NB4 (cell line): ENCODE measurements at regions not wholly inside any gene's neighbourhood (a gene's known extent, or its start where the extent isn't known, plus 50 kb on each side); places are given as distances from the start of the nearest gene placed in this dataset.

Experiments used
- DNase-seq: peaks from one replicate; pipeline ENCODE4 v3.0.0; 2010; ENCODE audit warnings: low read depth
- H3K4me3 ChIP-seq: one replicate; pipeline ENCODE4 v1.5.1; 2011; ENCODE audit warnings: mild to moderate bottlenecking, low read depth, low read length, moderate library complexity
- MAX ChIP-seq: IDR thresholded peaks from 2 replicates; pipeline ENCODE4 v1.6.1; 2011; ENCODE audit warnings: low read depth, low read length
- MYC ChIP-seq: IDR thresholded peaks from 2 replicates; pipeline ENCODE4 v1.6.1; 2011; ENCODE audit warnings: low read depth, low read length
- POLR2A ChIP-seq: IDR thresholded peaks from 2 replicates; pipeline ENCODE4 v1.6.1; 2011; ENCODE audit warnings: mild to moderate bottlenecking; ENCODE audit not compliant: insufficient read length; ENCODE audit errors: extremely low read depth
- TF ChIP-seq, protein P1 (sequence below): IDR thresholded peaks from one replicate; pipeline ENCODE4 v1.5.1; 2012; ENCODE audit warnings: low read depth, low read length

GRCh38 chr6:169158691-169159090 is 95.0 kb downstream of the THBS2 start:
- DNase-seq, result no peak
- H3K4me3 ChIP-seq, result no peak overlapping the region
- TF ChIP-seq MAX, result no peak
- no peak for TF ChIP-seq MYC
- TF ChIP-seq, protein P1, sequence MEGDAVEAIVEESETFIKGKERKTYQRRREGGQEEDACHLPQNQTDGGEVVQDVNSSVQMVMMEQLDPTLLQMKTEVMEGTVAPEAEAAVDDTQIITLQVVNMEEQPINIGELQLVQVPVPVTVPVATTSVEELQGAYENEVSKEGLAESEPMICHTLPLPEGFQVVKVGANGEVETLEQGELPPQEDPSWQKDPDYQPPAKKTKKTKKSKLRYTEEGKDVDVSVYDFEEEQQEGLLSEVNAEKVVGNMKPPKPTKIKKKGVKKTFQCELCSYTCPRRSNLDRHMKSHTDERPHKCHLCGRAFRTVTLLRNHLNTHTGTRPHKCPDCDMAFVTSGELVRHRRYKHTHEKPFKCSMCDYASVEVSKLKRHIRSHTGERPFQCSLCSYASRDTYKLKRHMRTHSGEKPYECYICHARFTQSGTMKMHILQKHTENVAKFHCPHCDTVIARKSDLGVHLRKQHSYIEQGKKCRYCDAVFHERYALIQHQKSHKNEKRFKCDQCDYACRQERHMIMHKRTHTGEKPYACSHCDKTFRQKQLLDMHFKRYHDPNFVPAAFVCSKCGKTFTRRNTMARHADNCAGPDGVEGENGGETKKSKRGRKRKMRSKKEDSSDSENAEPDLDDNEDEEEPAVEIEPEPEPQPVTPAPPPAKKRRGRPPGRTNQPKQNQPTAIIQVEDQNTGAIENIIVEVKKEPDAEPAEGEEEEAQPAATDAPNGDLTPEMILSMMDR, result no peak
- no peak for TF ChIP-seq POLR2A

- TF ChIP-seq POLR2A, result no peak
- TF ChIP-seq MYC, result no peak
- no peak for TF ChIP-seq MAX
- TF ChIP-seq, protein P1, result no peak
- H3K4me3 ChIP-seq, result no peak overlapping the region
- DNase-seq, result no peak
Measured at GRCh38 chr6:169158174-169158573, 95.5 kb downstream of the THBS2 start.

DNA sequence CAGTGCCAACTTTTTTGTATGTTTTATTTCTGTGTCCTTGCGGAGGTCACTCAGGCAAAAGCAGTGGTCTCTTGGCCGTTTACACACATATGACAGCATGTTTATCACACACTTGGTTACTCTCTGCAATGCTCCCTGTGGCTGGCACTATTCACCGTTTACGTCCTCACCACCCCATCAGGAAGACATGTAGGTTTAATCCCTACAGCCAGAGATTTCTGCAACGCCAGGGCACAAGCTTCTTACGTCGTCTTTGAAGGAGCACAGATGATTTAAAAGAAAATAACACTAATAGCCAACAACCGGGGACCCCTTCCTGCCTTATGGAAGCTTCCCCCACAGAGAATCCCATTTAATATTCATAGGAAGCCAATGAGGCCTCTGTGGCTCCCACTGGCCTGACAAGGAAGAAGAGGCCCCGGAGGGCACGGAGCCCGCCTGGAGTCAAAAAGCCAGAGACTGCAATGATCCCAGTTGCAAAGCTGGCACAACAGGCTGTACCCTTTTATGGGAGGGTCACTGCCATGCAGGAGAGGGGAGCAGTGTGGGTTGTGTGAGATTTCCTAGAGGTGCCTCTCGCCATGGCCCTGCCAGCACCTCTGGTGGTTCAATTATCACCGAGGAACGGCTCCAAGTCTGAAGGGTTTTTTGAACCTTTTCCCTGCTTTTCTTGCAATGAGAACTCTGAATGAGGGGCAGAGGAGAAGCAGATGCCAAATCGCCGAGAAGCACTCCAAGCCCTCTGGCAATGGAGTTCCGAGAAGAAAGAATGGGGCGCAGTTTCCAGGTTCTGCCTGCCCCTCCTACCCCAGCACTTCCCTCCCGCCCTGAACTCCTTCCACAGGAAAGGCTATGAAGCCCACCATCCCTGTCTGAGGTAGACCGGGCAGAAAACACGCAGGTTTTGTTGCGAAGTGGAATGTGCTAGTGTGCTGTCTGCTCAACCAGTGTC is 96.2 kb downstream of the THBS2 start:
- no peak for TF ChIP-seq MYC
- TF ChIP-seq, protein P1, result no peak
- no peak for TF ChIP-seq POLR2A
- no peak for TF ChIP-seq MAX
- no peak overlapping the region for H3K4me3 ChIP-seq
- DNase-seq, result no peak

DNA sequence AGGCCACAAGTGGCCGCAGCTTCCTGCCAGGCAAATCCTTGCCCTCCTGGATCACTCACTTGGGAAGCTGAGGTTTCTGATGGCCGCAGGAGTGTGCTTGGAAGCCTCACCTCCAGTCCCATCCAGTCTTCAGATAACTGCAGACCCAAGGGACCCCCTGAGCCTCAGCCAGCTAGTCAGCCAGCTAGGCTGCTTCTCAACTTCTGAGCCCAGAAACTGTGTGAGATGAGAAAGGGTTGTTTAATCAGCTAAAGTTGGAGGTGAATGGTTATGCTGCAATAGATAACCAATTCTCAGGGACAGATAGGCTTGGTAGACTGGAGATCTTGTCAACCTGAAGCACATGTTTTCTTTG is 96.9 kb downstream of the THBS2 start:
- no peak for TF ChIP-seq POLR2A
- TF ChIP-seq MAX, result no peak
- no peak for DNase-seq
- no peak overlapping the region for H3K4me3 ChIP-seq

- TF ChIP-seq MAX (no peak), POLR2A (no peak), MYC (no peak)
- TF ChIP-seq, protein P1, result no peak
Measured at GRCh38 chr6:169156108-169156792, 97.4 kb downstream of the THBS2 start.

DNA sequence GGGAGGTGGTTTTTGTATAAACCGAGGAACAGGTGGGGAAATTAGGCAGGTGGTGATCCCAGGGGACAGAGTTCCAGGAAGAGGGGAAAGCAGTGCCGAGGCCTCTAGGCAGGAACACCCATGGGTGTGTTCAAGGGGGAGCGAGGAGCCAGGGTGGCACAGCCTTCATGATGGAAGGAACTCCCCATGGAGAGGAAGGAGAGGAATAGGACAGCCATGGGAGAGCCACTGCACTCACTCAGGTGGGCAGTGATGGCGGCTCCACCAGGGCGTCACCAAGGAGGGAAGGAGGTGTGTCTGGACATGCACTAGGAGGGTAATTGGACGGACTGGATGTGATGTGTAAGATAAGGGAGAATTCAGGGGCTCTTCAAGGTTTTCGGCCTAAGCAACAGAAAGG is 98.2 kb downstream of the THBS2 start:
- H3K4me3 ChIP-seq, result no peak overlapping the region
- TF ChIP-seq, protein P1, result no peak
- TF ChIP-seq POLR2A (no peak), MYC (no peak), MAX (no peak)
- DNase-seq, result no peak

More at GRCh38 chr6:169156108-169156792, 97.4 kb downstream of the THBS2 start:
- H3K4me3 ChIP-seq, result no peak overlapping the region
- DNase-seq, result no peak
